ENCODE measurements at regions not wholly inside any gene's neighbourhood (a gene's known extent, or its start where the extent isn't known, plus 50 kb on each side); places are given as distances from the start of the nearest gene placed in this dataset.

- TF ChIP-seq ZC3H10 (CRISPR knock-in tag; IDR thresholded peaks at IDR 0.05) (no peak), PATZ1 (CRISPR knock-in tag; IDR thresholded peaks at IDR 0.05; ENCODE audit: borderline replicate concordance) (no peak), ZNF70 (CRISPR knock-in tag; IDR thresholded peaks at IDR 0.05) (no peak)
Measured at GRCh38 chr2:132278267-132278666, 116.5 kb upstream of the ANKRD30BL start.
